ENCODE measurements at regions not wholly inside any gene's neighbourhood (a gene's known extent, or its start where the extent isn't known, plus 50 kb on each side); places are given as distances from the start of the nearest gene placed in this dataset.

- TF ChIP-seq POLR2AphosphoS5 (IDR thresholded peaks at IDR 0.05) (no peak), CTCF (IDR thresholded peaks at IDR 0.05) (no peak), POLR2A (IDR thresholded peaks at IDR 0.05) (no peak), EP300 (IDR thresholded peaks at IDR 0.05) (no peak)
Measured at GRCh38 chr2:195552581-195552980, 104.4 kb upstream of the SLC39A10 start.

Data from sigmoid colon (tissue), 4 donors.